H1 (cell line): ENCODE measurements at regions not wholly inside any gene's neighbourhood (a gene's known extent, or its start where the extent isn't known, plus 50 kb on each side); places are given as distances from the start of the nearest gene placed in this dataset.

Source experiments
- CTCF ChIA-PET: fragments of 300-600 bp; sonication (Branson Sonifier 250); formaldehyde crosslinking; loops from one replicate; lab custom pipeline; 2021; ENCODE audit not compliant: partially characterized antibody; lab: Charles Lee
- POLR2A ChIA-PET: fragments of 300-600 bp; sonication (Branson Sonifier 250); formaldehyde crosslinking; loops from one replicate; lab custom pipeline; 2021; ENCODE audit warnings: inconsistent platforms; ENCODE audit not compliant: partially characterized antibody; lab: Charles Lee
- DNase-seq, 2 experiments: peaks; one replicate each; pipeline versions ENCODE4 v3.0.0 to v3.0.0-alpha.2; 2010 to 2022; ENCODE audit warnings: low spot score in 2 of 2, low read depth in 1 of 2, mixed read lengths in 1 of 2
- FAIRE-seq: peaks from 2 replicates; lab custom pipeline; 2011; peaks lifted over from hg19 to GRCh38; lab: Jason Lieb, UNC
- H2AFZ ChIP-seq: 2 replicates; pipeline ENCODE4 v1.8.1; 2012; ENCODE audit warnings: low read length, inconsistent platforms
- H2AK5ac ChIP-seq: 2 replicates; pipeline ENCODE4 v1.6.1; 2013; ENCODE audit warnings: low read depth, low read length
- H2BK120ac ChIP-seq: replicated peaks from 2 replicates; pipeline ENCODE3; 2013; ENCODE audit warnings: low read depth, low read length, inconsistent platforms
- H2BK12ac ChIP-seq: 2 replicates; pipeline ENCODE4 v1.6.1; 2013; ENCODE audit warnings: low read depth, low read length
- H2BK15ac ChIP-seq: 2 replicates; pipeline ENCODE4 v1.6.1; 2013; ENCODE audit warnings: low read length
- H2BK20ac ChIP-seq: 2 replicates; pipeline ENCODE4 v1.6.1; 2013; ENCODE audit warnings: low read length
- H2BK5ac ChIP-seq: 2 replicates; pipeline ENCODE4 v1.6.1; 2013; ENCODE audit warnings: low read depth, low read length
- H3K14ac ChIP-seq: 2 replicates; pipeline ENCODE4 v1.6.1; 2013; ENCODE audit warnings: inconsistent platforms; ENCODE audit not compliant: insufficient read length
- H3K18ac ChIP-seq: 2 replicates; pipeline ENCODE4 v1.6.1; 2013; ENCODE audit warnings: low read length; ENCODE audit errors: extremely low read depth
- H3K23ac ChIP-seq: 2 replicates; pipeline ENCODE4 v1.6.1; 2013; ENCODE audit warnings: inconsistent platforms; ENCODE audit not compliant: insufficient read length
- H3K23me2 ChIP-seq: 2 replicates; pipeline ENCODE4 v1.6.1; 2013; ENCODE audit warnings: low read depth, low read length
- H3K27ac ChIP-seq: 2 replicates; pipeline ENCODE4 v1.6.1; 2011; ENCODE audit warnings: low read depth, low read length, inconsistent platforms
- H3K27me3 ChIP-seq, 4 experiments: replicated peaks in 1 of 4; 1 replicate in 1 of 4; 2 replicates in 3 of 4; pipeline versions ENCODE4 v1.6.1 to v1.8.1; 2011 to 2013; ENCODE audit warnings: low read length in 3 of 4, mild to moderate bottlenecking in 3 of 4, inconsistent platforms in 2 of 4, mixed read lengths in 2 of 4, moderate library complexity in 1 of 4; ENCODE audit not compliant: control insufficient read depth in 3 of 4, insufficient read depth in 3 of 4; ENCODE audit errors: extremely low read depth in 1 of 4
- H3K36me3 ChIP-seq, 4 experiments: 2 replicates each; pipeline versions ENCODE4 v1.6.1 to v1.8.1; 2011 to 2013; ENCODE audit warnings: mild to moderate bottlenecking in 4 of 4, low read length in 3 of 4, moderate library complexity in 2 of 4, control low read depth in 1 of 4, inconsistent platforms in 1 of 4; ENCODE audit not compliant: insufficient read depth in 4 of 4, control insufficient read depth in 2 of 4
- H3K4ac ChIP-seq: replicated peaks from 2 replicates; pipeline ENCODE3; 2013; ENCODE audit warnings: low read length, low read depth, mixed read lengths, inconsistent platforms; ENCODE audit not compliant: insufficient read length
- H3K4me1 ChIP-seq, 4 experiments: replicated peaks in 1 of 4; 1 replicate in 1 of 4; 2 replicates in 3 of 4; pipeline versions ENCODE4 v1.6.1 to v1.8.1; 2011 to 2013; ENCODE audit warnings: low read length in 3 of 4, inconsistent platforms in 2 of 4, mixed read lengths in 1 of 4; ENCODE audit not compliant: insufficient read depth in 4 of 4, control insufficient read depth in 3 of 4
- H3K4me2 ChIP-seq, 2 experiments: 2 replicates each; pipeline versions ENCODE4 v1.6.1 to v1.8.1; 2011 to 2013; ENCODE audit warnings: low read depth in 2 of 2, low read length in 2 of 2, control low read depth in 1 of 2, inconsistent platforms in 1 of 2, mild to moderate bottlenecking in 1 of 2; ENCODE audit not compliant: insufficient read depth in 1 of 2
- H3K4me3 ChIP-seq, 4 experiments: fragments of 200-600, 300-600 bp in 1 of 4; sonication (generic), shearing (Covaris generic), sonication (Bioruptor Twin) in 1 of 4; 2 replicates each; pipeline versions ENCODE4 v1.5.1 to v1.8.1; 2011 to 2016; ENCODE audit warnings: low read length in 4 of 4, low read depth in 3 of 4, control low read depth in 2 of 4, inconsistent platforms in 2 of 4, mild to moderate bottlenecking in 2 of 4, mixed read lengths in 1 of 4, moderate library complexity in 1 of 4; ENCODE audit not compliant: insufficient read depth in 2 of 4; ENCODE audit errors: extremely low read depth in 1 of 4
- H3K56ac ChIP-seq: replicated peaks from 2 replicates; pipeline ENCODE3; 2013; ENCODE audit warnings: low read depth, mild to moderate bottlenecking, mixed read lengths, low read length, inconsistent platforms; ENCODE audit not compliant: insufficient read length
- H3K79me1 ChIP-seq: 2 replicates; pipeline ENCODE4 v1.6.1; 2013; ENCODE audit warnings: low read depth, low read length, control low read depth
- H3K79me2 ChIP-seq, 2 experiments: 2 replicates each; pipeline versions ENCODE4 v1.6.1 to v1.8.1; 2012 to 2013; ENCODE audit warnings: low read length in 2 of 2, mild to moderate bottlenecking in 2 of 2, inconsistent platforms in 1 of 2; ENCODE audit not compliant: insufficient read depth in 2 of 2, control insufficient read depth in 1 of 2
- H3K9ac ChIP-seq, 4 experiments: replicated peaks in 1 of 4; 1 replicate in 1 of 4; 2 replicates in 3 of 4; pipeline versions ENCODE4 v1.6.1 to v1.8.1; 2011 to 2013; ENCODE audit warnings: low read depth in 3 of 4, low read length in 3 of 4, control low read depth in 2 of 4, mild to moderate bottlenecking in 2 of 4, moderate library complexity in 2 of 4, inconsistent platforms in 1 of 4; ENCODE audit errors: extremely low read depth in 1 of 4
- H3K9me3 ChIP-seq, 2 experiments: 2 replicates each; pipeline versions ENCODE4 v1.6.1 to v1.8.1; 2012 to 2013; ENCODE audit warnings: mild to moderate bottlenecking in 2 of 2, moderate library complexity in 2 of 2, control low read depth in 1 of 2, inconsistent platforms in 1 of 2, low read depth in 1 of 2, low read length in 1 of 2, mixed read lengths in 1 of 2; ENCODE audit not compliant: insufficient read depth in 2 of 2
- H4K20me1 ChIP-seq, 2 experiments: replicated peaks in 1 of 2; 2 replicates each; pipeline versions ENCODE3 to v1.8.1; 2011 to 2013; ENCODE audit warnings: inconsistent platforms in 2 of 2, low read length in 2 of 2, mild to moderate bottlenecking in 1 of 2; ENCODE audit not compliant: insufficient read depth in 2 of 2, control insufficient read depth in 1 of 2
- H4K5ac ChIP-seq: 2 replicates; pipeline ENCODE4 v1.6.1; 2013; ENCODE audit warnings: low read length, low read depth, mixed read lengths, inconsistent platforms; ENCODE audit not compliant: insufficient read length
- H4K8ac ChIP-seq: 2 replicates; pipeline ENCODE4 v1.8.0; 2013; ENCODE audit warnings: mild to moderate bottlenecking, moderate library complexity, low read length, inconsistent platforms; ENCODE audit not compliant: insufficient read depth; ENCODE audit errors: extremely low read depth
- H4K91ac ChIP-seq: replicated peaks from 2 replicates; pipeline ENCODE3; 2013; ENCODE audit warnings: low read length, mixed read lengths, inconsistent platforms; ENCODE audit not compliant: insufficient read length
- CBX8 ChIP-seq: fragments of 300-800, 300-1000 bp; sonication (generic); IDR thresholded peaks from 2 replicates; pipeline ENCODE4 v1.7.1; 2016; ENCODE audit warnings: low read depth, low read length, borderline replicate concordance
- CTBP2 ChIP-seq: IDR thresholded peaks from 2 replicates; pipeline ENCODE4 v1.7.0; 2011; ENCODE audit warnings: borderline replicate concordance, mild to moderate bottlenecking, moderate library complexity, mixed read lengths, low read length; ENCODE audit not compliant: insufficient read depth, insufficient read length
- POU5F1 ChIP-seq: IDR thresholded peaks from 2 replicates; pipeline ENCODE4 v1.6.1; 2011; ENCODE audit warnings: low read depth, mild to moderate bottlenecking, low read length, moderate library complexity
- ZNF274 ChIP-seq: IDR thresholded peaks from 2 replicates; pipeline ENCODE4 v1.7.0; 2012; ENCODE audit warnings: low read length, borderline replicate concordance; ENCODE audit errors: extremely low read depth
- WGBS, 2 experiments: shearing (Covaris generic) in 1 of 2; methylation state at CpG; one replicate each; pipeline versions ENCODE4 v1.1.6 to v1.1.7; 2013 to 2015; ENCODE audit warnings: low lambda C conversion rate in 2 of 2, mixed read lengths in 2 of 2, inconsistent platforms in 1 of 2, low coverage in 1 of 2, missing lambda C conversion rate in 1 of 2; ENCODE audit not compliant: insufficient replicate concordance in 2 of 2, insufficient coverage in 1 of 2, insufficient read length in 1 of 2; ENCODE audit errors: extremely low coverage in 1 of 2, missing lambda C conversion rate in 1 of 2; 5-methylcytosine and 5-hydroxymethylcytosine counted together

GRCh38 chr3:153370680-153371079 is 208.7 kb downstream of the RAP2B start:
- Histone ChIP-seq H3K56ac (no peak overlapping the region), H2BK12ac (no peak overlapping the region), H3K27ac (no peak overlapping the region), H2BK20ac (no peak overlapping the region), H3K9ac (no peak overlapping the region), H4K20me1 (no peaks in the 10 kb centered on the region), H3K79me1 (no peaks in the 10 kb centered on the region), H4K91ac (no peak overlapping the region), H3K4me2 (no peak overlapping the region), H3K4ac (no peak overlapping the region), H4K5ac (no peak overlapping the region), H3K36me3 (peaks cover 0 to 3% (median 0%) of the 10 kb centered on the region in 4 experiments; a peak in 1 of 8 replicates), H2AFZ (no peak overlapping the region), H3K23ac (no peak overlapping the region), H3K79me2 (no peaks in the 10 kb centered on the region), H3K14ac (no peak overlapping the region), H2BK5ac (no peak overlapping the region), H2BK15ac (no peak overlapping the region), H3K9me3 (peaks cover 12 to 15% of the 10 kb centered on the region in 2 experiments), H4K8ac (no peak overlapping the region), H3K4me3 (no peak overlapping the region), H3K18ac (no peak overlapping the region), H3K23me2 (no peaks in the 10 kb centered on the region), H3K4me1 (no peaks in the 10 kb centered on the region), H2BK120ac (no peak overlapping the region), H2AK5ac (no peak overlapping the region), H3K27me3 (no peaks in the 10 kb centered on the region)
- 84% methylated on average over 1 of the region's 1 CpG; no CpG with 5 or more reads in 1 of the 2 experiments for WGBS, 2 experiments
- TF ChIP-seq CTBP2 (no peak), POU5F1 (no peak), CBX8 (no peak), ZNF274 (no peak)
- ChIA-PET CTCF (no interaction called here), POLR2A (no interaction called here)
- no peak for DNase-seq
- FAIRE-seq: no peak
